ES-I3 (cell line): ENCODE measurements at regions not wholly inside any gene's neighbourhood (a gene's known extent, or its start where the extent isn't known, plus 50 kb on each side); places are given as distances from the start of the nearest gene placed in this dataset.
"Not testable (repeated sequence)": the region's sequence is repeated elsewhere in the genome, so short reads cannot be mapped to it uniquely, and the experiment has no call there.

Source experiments
- H3K36me3 ChIP-seq: 2 replicates; pipeline ENCODE4 v1.6.1; 2013; ENCODE audit warnings: mild to moderate bottlenecking, low read length, control low read depth, moderate library complexity; ENCODE audit not compliant: insufficient read depth
- H3K4me1 ChIP-seq: 2 replicates; pipeline ENCODE4 v1.6.1; 2013; ENCODE audit warnings: mild to moderate bottlenecking, control low read depth, low read length; ENCODE audit not compliant: insufficient read depth
- H3K9ac ChIP-seq: 2 replicates; pipeline ENCODE4 v1.6.1; 2013; ENCODE audit warnings: low read depth, mild to moderate bottlenecking, low read length, moderate library complexity
- H3K9me3 ChIP-seq: 2 replicates; pipeline ENCODE4 v1.6.1; 2013; ENCODE audit warnings: mild to moderate bottlenecking, low read length, moderate library complexity; ENCODE audit not compliant: control insufficient read depth, insufficient read depth

- Histone ChIP-seq H3K4me1 (peaks cover 7% of the 10 kb centered on the region; the same call in 1 of the 2 replicates), H3K9me3 (no peaks in the 10 kb centered on the region; the same call in 1 of the 2 replicates), H3K36me3 (no peaks in the 10 kb centered on the region), H3K9ac (no peak overlapping the region)
Measured at GRCh38 chr1:37186246-37186756, 152.0 kb upstream of the GRIK3 start.

DNA sequence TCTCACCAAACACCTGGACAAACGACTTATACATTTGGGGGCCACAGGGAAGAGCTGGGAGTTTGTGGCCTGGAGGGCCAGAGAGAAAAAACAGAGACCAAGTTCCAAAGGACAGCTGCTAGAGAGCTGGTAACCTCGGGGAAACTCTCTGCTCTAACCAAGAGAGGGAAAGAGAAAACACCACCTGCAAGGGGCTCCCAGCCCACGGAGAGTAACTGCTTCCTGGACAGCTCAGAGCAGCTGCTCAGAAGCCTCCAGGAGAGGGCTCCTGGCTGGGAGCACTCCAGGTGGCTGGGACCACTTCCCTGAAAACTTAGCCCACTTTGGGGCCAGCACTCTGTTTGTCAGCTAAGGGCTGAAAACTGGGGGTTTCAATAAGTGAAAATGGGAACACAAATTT lies 154.8 kb upstream of the GRIK3 start:
- Histone ChIP-seq H3K4me1 (no peaks in the 10 kb centered on the region; the same call in 1 of the 2 replicates), H3K36me3 (no peaks in the 10 kb centered on the region), H3K9me3 (no peaks in the 10 kb centered on the region), H3K9ac (no peak overlapping the region)

GRCh38 chr1:37197411-37197810 lies 163.1 kb upstream of the GRIK3 start:
- Histone ChIP-seq H3K9ac (no peak overlapping the region), H3K9me3 (no peaks in the 10 kb centered on the region; the same call in 1 of the 2 replicates), H3K36me3 (no peaks in the 10 kb centered on the region), H3K4me1 (no peaks in the 10 kb centered on the region)

GRCh38 chr1:37214305-37214704 lies 180.0 kb upstream of the GRIK3 start:
- not testable (repeated sequence) for H3K9ac ChIP-seq, H3K36me3 ChIP-seq, H3K9me3 ChIP-seq, H3K4me1 ChIP-seq

DNA sequence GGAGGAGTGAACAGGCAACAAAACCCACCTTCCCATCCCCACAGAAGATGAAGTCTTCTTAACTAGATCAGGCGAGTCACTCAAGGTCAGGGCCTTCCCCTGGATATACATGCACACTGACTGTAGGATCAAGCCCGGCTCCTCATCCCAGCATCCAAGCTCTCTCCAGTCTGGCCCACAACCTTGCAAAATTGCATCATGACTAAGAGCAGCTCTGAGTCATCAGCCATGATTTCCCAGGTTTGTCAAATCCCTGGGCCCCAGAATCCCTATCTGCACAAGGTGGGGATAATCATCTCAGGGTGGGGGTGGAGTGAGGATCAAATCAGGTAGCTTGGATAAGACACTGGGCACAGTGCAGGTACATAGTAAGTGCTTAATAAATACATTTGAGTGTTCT lies 199.3 kb upstream of the GRIK3 start:
- H3K36me3 ChIP-seq = no peaks in the 10 kb centered on the region
- no peaks in the 10 kb centered on the region for H3K9me3 ChIP-seq
- H3K4me1 ChIP-seq = peaks cover 40% of the 10 kb centered on the region
- no peak overlapping the region for H3K9ac ChIP-seq

GRCh38 chr1:37234941-37235418 lies 200.7 kb upstream of the GRIK3 start:
- Histone ChIP-seq H3K9me3 (no peaks in the 10 kb centered on the region), H3K36me3 (no peaks in the 10 kb centered on the region), H3K9ac (no peak overlapping the region), H3K4me1 (peaks cover 49% of the 10 kb centered on the region)

- Histone ChIP-seq H3K4me1 (peaks cover 64% of the 10 kb centered on the region), H3K36me3 (no peaks in the 10 kb centered on the region), H3K9me3 (no peaks in the 10 kb centered on the region), H3K9ac (no peak overlapping the region)
Measured at GRCh38 chr1:37237948-37238347, 203.6 kb upstream of the GRIK3 start.

DNA sequence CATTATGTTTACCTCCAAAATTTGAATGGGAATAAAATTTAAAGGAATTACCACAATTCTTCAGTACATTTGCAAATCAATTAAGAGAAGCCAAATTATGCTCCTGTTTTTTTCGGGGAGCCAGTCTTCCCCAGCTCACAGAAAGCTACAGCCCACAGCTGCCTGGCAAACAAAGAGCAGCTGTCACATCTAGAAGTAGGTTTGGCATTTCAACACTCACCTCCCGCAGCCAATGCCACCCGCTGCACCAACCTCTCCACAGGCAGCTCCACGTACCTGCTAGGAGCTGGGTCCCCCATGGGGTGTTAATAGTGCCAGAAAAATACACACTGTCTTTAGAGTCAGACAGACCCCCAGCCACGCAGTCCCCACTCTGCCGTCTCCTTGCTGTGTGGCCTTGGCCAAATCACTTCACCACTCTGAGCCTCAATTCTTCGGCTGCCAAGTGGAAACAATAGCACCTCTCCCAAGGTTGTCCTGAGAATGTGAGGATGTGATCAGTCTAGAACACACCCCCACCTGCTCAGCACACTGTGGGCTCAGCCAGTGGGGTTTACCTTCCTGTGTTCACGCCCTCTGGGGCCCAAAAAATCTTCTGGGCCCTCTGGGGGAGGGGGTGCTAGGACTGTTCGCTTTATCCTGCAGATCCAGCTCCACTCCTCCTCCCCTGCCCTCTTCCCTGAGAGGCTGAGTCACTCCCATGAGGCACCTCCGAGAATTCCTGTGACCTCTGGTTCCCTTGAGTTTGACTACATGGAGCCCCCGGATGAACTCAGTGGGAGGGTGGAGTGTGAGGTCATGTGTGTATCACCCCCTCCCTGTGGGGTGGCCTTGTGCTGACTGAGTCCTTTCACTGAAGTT lies 204.3 kb upstream of the GRIK3 start:
- Histone ChIP-seq H3K9ac (no peak overlapping the region), H3K36me3 (no peaks in the 10 kb centered on the region), H3K4me1 (peaks cover 67% of the 10 kb centered on the region), H3K9me3 (no peaks in the 10 kb centered on the region)

- no peaks in the 10 kb centered on the region for H3K36me3 ChIP-seq
- no peaks in the 10 kb centered on the region for H3K9me3 ChIP-seq
- H3K9ac ChIP-seq = no peak overlapping the region
- peaks cover 62% of the 10 kb centered on the region for H3K4me1 ChIP-seq
Measured at GRCh38 chr1:37239225-37239740, 205.0 kb upstream of the GRIK3 start.

DNA sequence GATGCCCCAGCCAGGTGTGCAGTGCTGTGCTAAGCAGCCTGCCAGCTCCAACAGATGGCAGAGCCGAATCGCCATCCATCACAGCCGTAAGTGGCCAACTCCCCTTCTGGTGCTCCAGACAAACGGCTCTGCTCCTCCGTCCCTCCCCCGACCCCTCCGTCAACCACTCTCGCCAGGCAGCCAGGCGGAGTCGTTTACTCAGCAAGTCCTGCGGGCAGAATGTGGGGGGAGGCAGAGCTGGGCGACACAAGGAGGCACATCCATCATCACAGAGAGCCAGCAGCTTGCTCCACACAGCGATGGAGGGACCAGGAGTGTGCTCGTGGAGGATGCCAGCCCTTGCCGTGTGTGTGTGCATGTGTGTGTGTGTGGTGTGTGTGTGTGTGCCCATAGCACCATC lies 206.6 kb upstream of the GRIK3 start:
- H3K9me3 ChIP-seq = no peaks in the 10 kb centered on the region
- no peaks in the 10 kb centered on the region for H3K36me3 ChIP-seq
- no peak overlapping the region for H3K9ac ChIP-seq
- peaks cover 46% of the 10 kb centered on the region for H3K4me1 ChIP-seq

GRCh38 chr1:37242501-37242900 lies 208.2 kb upstream of the GRIK3 start:
- H3K9me3 ChIP-seq = no peaks in the 10 kb centered on the region
- H3K9ac ChIP-seq = no peak overlapping the region
- no peaks in the 10 kb centered on the region for H3K36me3 ChIP-seq
- peaks cover 42% of the 10 kb centered on the region for H3K4me1 ChIP-seq

GRCh38 chr1:37243368-37244082 lies 209.2 kb upstream of the GRIK3 start:
- Histone ChIP-seq H3K4me1 (peaks cover 34% of the 10 kb centered on the region), H3K36me3 (no peaks in the 10 kb centered on the region), H3K9ac (no peak overlapping the region)

GRCh38 chr1:37244083-37244480 lies 209.8 kb upstream of the GRIK3 start:
- H3K4me1 ChIP-seq = peaks cover 29% of the 10 kb centered on the region
- no peaks in the 10 kb centered on the region for H3K9me3 ChIP-seq
- H3K9ac ChIP-seq = no peak overlapping the region
- no peaks in the 10 kb centered on the region for H3K36me3 ChIP-seq

More at GRCh38 chr1:37243368-37244082, 209.2 kb upstream of the GRIK3 start:
- no peaks in the 10 kb centered on the region for H3K9me3 ChIP-seq

DNA sequence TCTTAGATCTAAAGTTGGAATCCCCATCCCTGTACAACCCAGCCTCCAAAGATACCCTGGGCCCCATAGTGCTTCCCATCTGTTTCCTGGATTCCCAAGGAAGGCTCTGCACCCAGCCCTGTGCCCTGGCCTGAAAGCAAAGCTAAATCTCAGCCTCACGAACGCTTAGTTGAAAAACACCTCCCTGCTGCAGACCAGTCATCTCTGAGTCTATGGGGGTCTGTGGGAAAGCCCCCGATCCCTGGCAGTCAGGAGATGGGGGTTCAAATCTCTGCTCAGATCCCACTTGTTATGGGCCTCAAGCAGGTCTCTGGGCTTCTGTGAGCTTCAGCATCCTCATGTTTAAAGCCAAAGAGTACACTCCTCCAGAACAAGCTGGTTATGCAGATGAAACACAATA lies 210.5 kb upstream of the GRIK3 start:
- Histone ChIP-seq H3K4me1 (peaks cover 24% of the 10 kb centered on the region), H3K9me3 (no peaks in the 10 kb centered on the region), H3K9ac (no peak overlapping the region), H3K36me3 (no peaks in the 10 kb centered on the region)
